Suprapubic skin (tissue), 4 donors: ENCODE measurements at regions not wholly inside any gene's neighbourhood (a gene's known extent, or its start where the extent isn't known, plus 50 kb on each side); places are given as distances from the start of the nearest gene placed in this dataset.

Experiments used
- DNase-seq, 2 donors: peaks; one replicate each; pipeline ENCODE4 v3.0.0-alpha.2; 2019; ENCODE audit warnings: low spot score in 2 of 2
- H3K27ac ChIP-seq: fragments of 200-600 bp; sonication (generic); one replicate; pipeline ENCODE4 v1.5.1; 2019
- H3K27me3 ChIP-seq: fragments of 200-600 bp; sonication (generic); one replicate; pipeline ENCODE4 v1.5.1; 2019
- H3K36me3 ChIP-seq: fragments of 200-600 bp; sonication (generic); one replicate; pipeline ENCODE4 v1.5.1; 2019
- H3K4me1 ChIP-seq: fragments of 200-600 bp; sonication (generic); one replicate; pipeline ENCODE4 v1.5.1; 2019
- H3K4me3 ChIP-seq: fragments of 200-600 bp; sonication (generic); one replicate; pipeline ENCODE4 v1.5.1; 2019; ENCODE audit warnings: mild to moderate bottlenecking
- H3K9me3 ChIP-seq: fragments of 200-600 bp; sonication (generic); one replicate; pipeline ENCODE4 v1.5.1; 2019
- EP300 ChIP-seq: sonication (generic); formaldehyde crosslinking; IDR thresholded peaks from one replicate; pipeline ENCODE4 v1.6.1; 2017; ENCODE audit warnings: antibody characterized with exemption
- POLR2A ChIP-seq, 2 donors: fragments of 450-650 bp; IDR thresholded peaks; one replicate each; pipeline ENCODE4 v1.6.1; 2017; ENCODE audit warnings: antibody characterized with exemption in 2 of 2, mild to moderate bottlenecking in 2 of 2, moderate library complexity in 2 of 2
- POLR2AphosphoS5 ChIP-seq, 3 donors: sonication (generic); formaldehyde crosslinking; IDR thresholded peaks; one replicate each; pipeline ENCODE4 v1.6.1; 2017; ENCODE audit warnings: antibody characterized with exemption in 3 of 3
- WGBS: methylation state at CpG from one replicate; pipeline ENCODE4 v1.1.5; 2018; 5-methylcytosine and 5-hydroxymethylcytosine counted together
- TF ChIP-seq, protein P1 (sequence below), 2 donors: fragments of 200-600 bp in 1 of 2; fragments of 450-650 bp in 1 of 2; sonication (generic) in 1 of 2; IDR thresholded peaks; one replicate each; pipeline ENCODE4 v1.5.1; 2016 to 2019; ENCODE audit warnings: antibody characterized with exemption in 2 of 2, mild to moderate bottlenecking in 1 of 2, moderate library complexity in 1 of 2

GRCh38 chr3:14278799-14279625 lies 100.4 kb downstream of the LSM3 start:
- Histone ChIP-seq H3K4me3 (no peak overlapping the region), H3K9me3 (no peaks in the 10 kb centered on the region), H3K27me3 (peaks cover 6% of the 10 kb centered on the region), H3K27ac (no peak overlapping the region), H3K4me1 (peaks cover 9% of the 10 kb centered on the region), H3K36me3 (no peaks in the 10 kb centered on the region)
- WGBS: 46% methylated on average over 7 of the region's 13 CpGs
- TF ChIP-seq POLR2AphosphoS5 (IDR thresholded peaks at IDR 0.05) (no peak), POLR2A (IDR thresholded peaks at IDR 0.05) (no peak), EP300 (no peak)
- TF ChIP-seq, protein P1, sequence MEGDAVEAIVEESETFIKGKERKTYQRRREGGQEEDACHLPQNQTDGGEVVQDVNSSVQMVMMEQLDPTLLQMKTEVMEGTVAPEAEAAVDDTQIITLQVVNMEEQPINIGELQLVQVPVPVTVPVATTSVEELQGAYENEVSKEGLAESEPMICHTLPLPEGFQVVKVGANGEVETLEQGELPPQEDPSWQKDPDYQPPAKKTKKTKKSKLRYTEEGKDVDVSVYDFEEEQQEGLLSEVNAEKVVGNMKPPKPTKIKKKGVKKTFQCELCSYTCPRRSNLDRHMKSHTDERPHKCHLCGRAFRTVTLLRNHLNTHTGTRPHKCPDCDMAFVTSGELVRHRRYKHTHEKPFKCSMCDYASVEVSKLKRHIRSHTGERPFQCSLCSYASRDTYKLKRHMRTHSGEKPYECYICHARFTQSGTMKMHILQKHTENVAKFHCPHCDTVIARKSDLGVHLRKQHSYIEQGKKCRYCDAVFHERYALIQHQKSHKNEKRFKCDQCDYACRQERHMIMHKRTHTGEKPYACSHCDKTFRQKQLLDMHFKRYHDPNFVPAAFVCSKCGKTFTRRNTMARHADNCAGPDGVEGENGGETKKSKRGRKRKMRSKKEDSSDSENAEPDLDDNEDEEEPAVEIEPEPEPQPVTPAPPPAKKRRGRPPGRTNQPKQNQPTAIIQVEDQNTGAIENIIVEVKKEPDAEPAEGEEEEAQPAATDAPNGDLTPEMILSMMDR (IDR thresholded peaks at IDR 0.05): no peak
- DNase-seq: no peak

DNA sequence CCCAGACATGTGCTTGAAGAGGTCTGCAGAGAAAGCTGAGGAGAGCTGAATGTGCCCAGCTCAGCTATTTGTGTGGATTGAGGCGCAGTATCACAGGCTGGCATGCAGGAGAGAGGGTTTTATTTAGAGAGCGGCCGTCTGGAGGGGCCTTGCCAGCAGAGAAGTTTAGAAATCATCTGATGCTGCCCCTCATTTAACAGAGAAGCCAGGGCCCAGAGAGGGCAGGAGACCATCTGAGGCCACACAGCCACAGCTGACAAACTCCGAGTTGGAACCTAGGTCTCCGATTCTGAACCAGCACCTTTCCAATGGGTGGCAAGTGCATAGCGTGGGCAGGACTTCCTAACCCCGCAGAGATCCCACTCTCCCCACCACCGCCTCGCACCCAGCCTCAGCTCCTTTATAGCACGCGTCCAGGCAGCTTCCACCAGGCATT lies 101.0 kb downstream of the LSM3 start:
- no peak overlapping the region for H3K27ac ChIP-seq
- H3K9me3 ChIP-seq: no peaks in the 10 kb centered on the region
- no peak for DNase-seq
- TF ChIP-seq POLR2A (IDR thresholded peaks at IDR 0.05) (no peak), POLR2AphosphoS5 (IDR thresholded peaks at IDR 0.05) (no peak), EP300 (no peak)
- TF ChIP-seq, protein P1 (IDR thresholded peaks at IDR 0.05): no peak
- H3K4me1 ChIP-seq: peaks cover 13% of the 10 kb centered on the region
- peaks cover 6% of the 10 kb centered on the region for H3K27me3 ChIP-seq
- no peak overlapping the region for H3K4me3 ChIP-seq
- no peaks in the 10 kb centered on the region for H3K36me3 ChIP-seq
- 83% methylated on average over 11 of the region's 11 CpGs for WGBS

DNA sequence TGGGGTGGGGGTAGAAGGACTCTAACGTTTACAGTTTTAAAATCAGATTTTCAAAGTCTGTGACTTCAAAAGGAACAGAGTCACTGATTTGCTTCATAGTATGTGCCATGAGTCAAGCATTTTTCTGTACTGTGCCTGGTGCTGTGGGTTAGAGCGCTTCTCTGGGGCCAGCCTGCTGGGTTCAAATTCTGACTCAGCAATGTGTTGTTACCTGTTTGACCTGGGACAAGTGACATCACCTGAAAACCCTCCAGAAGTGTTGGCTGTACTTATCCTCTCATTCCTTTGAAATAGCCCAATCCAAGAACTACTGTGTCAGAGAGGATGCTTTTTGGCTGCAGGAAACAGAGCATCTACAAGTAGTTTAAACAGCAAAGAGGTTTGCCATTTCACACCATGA lies 101.7 kb downstream of the LSM3 start:
- H3K36me3 ChIP-seq: no peaks in the 10 kb centered on the region
- H3K9me3 ChIP-seq: no peaks in the 10 kb centered on the region
- no peak overlapping the region for H3K4me3 ChIP-seq
- TF ChIP-seq EP300 (no peak), POLR2AphosphoS5 (IDR thresholded peaks at IDR 0.05) (no peak), POLR2A (IDR thresholded peaks at IDR 0.05) (no peak)
- TF ChIP-seq, protein P1 (IDR thresholded peaks at IDR 0.05): no peak
- DNase-seq: no peak
- WGBS: 44% methylated on average over 2 of the region's 2 CpGs
- H3K27ac ChIP-seq: no peak overlapping the region
- H3K4me1 ChIP-seq: peaks cover 13% of the 10 kb centered on the region
- peaks cover 6% of the 10 kb centered on the region for H3K27me3 ChIP-seq

- H3K27ac ChIP-seq: no peak overlapping the region
- H3K4me3 ChIP-seq: no peak overlapping the region
- no peak for DNase-seq
- no peak for TF ChIP-seq POLR2A (IDR thresholded peaks at IDR 0.05)
- TF ChIP-seq POLR2AphosphoS5 (IDR thresholded peaks at IDR 0.05): no peak
- no peak for TF ChIP-seq EP300
- TF ChIP-seq, protein P1 (IDR thresholded peaks at IDR 0.05): no peak
- peaks cover 13% of the 10 kb centered on the region for H3K4me1 ChIP-seq
- H3K9me3 ChIP-seq: no peaks in the 10 kb centered on the region
- H3K27me3 ChIP-seq: peaks cover 6% of the 10 kb centered on the region
- no peaks in the 10 kb centered on the region for H3K36me3 ChIP-seq
- 88% methylated on average over 3 of the region's 3 CpGs for WGBS
Observed at GRCh38 chr3:14281053-14281452, 102.4 kb downstream of the LSM3 start.

GRCh38 chr3:14282001-14282705 lies 103.5 kb downstream of the LSM3 start:
- DNase-seq: no peak
- Histone ChIP-seq H3K4me1 (peaks cover 13% of the 10 kb centered on the region), H3K9me3 (no peaks in the 10 kb centered on the region), H3K36me3 (no peaks in the 10 kb centered on the region), H3K27ac (no peak overlapping the region), H3K4me3 (no peak overlapping the region), H3K27me3 (peaks cover 6% of the 10 kb centered on the region)
- TF ChIP-seq POLR2A (IDR thresholded peaks at IDR 0.05): no peak
- no peak for TF ChIP-seq EP300
- TF ChIP-seq, protein P1 (IDR thresholded peaks at IDR 0.05): no peak
- TF ChIP-seq POLR2AphosphoS5 (IDR thresholded peaks at IDR 0.05): no peak
- whole genome bisulfite sequencing: 87% methylated on average over 12 of the region's 12 CpGs
